Sciatic nerve (tissue), 2 donors: ENCODE measurements at regions not wholly inside any gene's neighbourhood (a gene's known extent, or its start where the extent isn't known, plus 50 kb on each side); places are given as distances from the start of the nearest gene placed in this dataset.
"Not testable (repeated sequence)": the region's sequence is repeated elsewhere in the genome, so short reads cannot be mapped to it uniquely, and the experiment has no call there.

ENCODE experiments used
- ATAC-seq: fragments of 200-7000 bp; cut with Tn5 transposase; one replicate; pipeline ENCODE4 v1.9.1; 2020; ENCODE audit warnings: mild to moderate bottlenecking, moderate library complexity
- DNase-seq: peaks from one replicate; pipeline ENCODE4 v3.0.0-alpha.2; 2020; ENCODE audit warnings: low spot score
- intact Hi-C: fragments of 100-400 bp; cut with DNase I; formaldehyde crosslinking; loops from one replicate; pipeline ENCODE4 v1.14.2; 2022
- donor health status: DM: no; HTN: no; CAD: no.
- donor health status: DM: no; HTN: no; CAD: no.

GRCh38 chr1:212155219-212155618 is 119.7 kb downstream of the DTL start:
- ATAC-seq: no peak
- intact Hi-C loops: no loop called here

GRCh38 chr1:212157252-212157651 is 121.7 kb downstream of the DTL start:
- intact Hi-C loops: no loop called here
- DNase-seq (no peak), ATAC-seq (no peak)

More at GRCh38 chr1:212155219-212155618, 119.7 kb downstream of the DTL start:
- no peak for DNase-seq

GRCh38 chr1:212158912-212159796 is 123.6 kb downstream of the DTL start:
- intact Hi-C loops: no loop called here
- DNase-seq (no peak), ATAC-seq (no peak)

GRCh38 chr1:212161231-212161781 is 123.9 kb upstream of the PPP2R5A start:
- ATAC-seq: no peak
- DNase-seq: no peak
- intact Hi-C loops: no loop called here

- intact Hi-C loops: no loop called here
- DNase-seq (no peak), ATAC-seq (peak; percentile 46)
These were observed 122.6 kb upstream of the PPP2R5A start for GRCh38 chr1:212162635-212163034.

GRCh38 chr1:212164095-212164872 is 120.9 kb upstream of the PPP2R5A start:
- DNase-seq (no peak), ATAC-seq (no peak)
- intact Hi-C loops: no loop called here

- DNase-seq: no peak
- intact Hi-C loops: no loop called here
- no peak for ATAC-seq
These were observed 119.0 kb upstream of the PPP2R5A start for GRCh38 chr1:212166244-212166643.

- ATAC-seq (peak; percentile 44), DNase-seq (no peak)
- intact Hi-C loops: no loop called here
These were observed 118.6 kb upstream of the PPP2R5A start for GRCh38 chr1:212166644-212167043.

- ATAC-seq (peak; percentile 90), DNase-seq (no peak)
- intact Hi-C loops: no loop called here
These were observed 118.1 kb upstream of the PPP2R5A start for GRCh38 chr1:212167098-212167497.

GRCh38 chr1:212173567-212173966 is 111.6 kb upstream of the PPP2R5A start:
- intact Hi-C loops: no loop called here
- DNase-seq: no peak
- ATAC-seq: no peak

GRCh38 chr1:212174295-212174694 is 110.9 kb upstream of the PPP2R5A start:
- DNase-seq, intact Hi-C loops, ATAC-seq: not testable (repeated sequence)

GRCh38 chr1:212177542-212177941 is 107.7 kb upstream of the PPP2R5A start:
- intact Hi-C loops: no loop called here
- ATAC-seq (no peak), DNase-seq (no peak)

- intact Hi-C loops: no loop called here
- no peak for ATAC-seq
- no peak for DNase-seq
These were observed 106.4 kb upstream of the PPP2R5A start for GRCh38 chr1:212178851-212179250.

GRCh38 chr1:212179394-212180076 is 105.7 kb upstream of the PPP2R5A start:
- ATAC-seq: no peak
- no peak for DNase-seq
- intact Hi-C loops: no loop called here

GRCh38 chr1:212181015-212181882 is 104.0 kb upstream of the PPP2R5A start:
- ATAC-seq (no peak), DNase-seq (no peak)
- intact Hi-C loops: no loop called here

- DNase-seq (no peak), ATAC-seq (no peak)
- intact Hi-C loops: no loop called here
These were observed 103.0 kb upstream of the PPP2R5A start for GRCh38 chr1:212182171-212182570.

GRCh38 chr1:212182579-212182978 is 102.6 kb upstream of the PPP2R5A start:
- no peak for DNase-seq
- ATAC-seq: no peak
- intact Hi-C loops: no loop called here

GRCh38 chr1:212186427-212187207 is 98.6 kb upstream of the PPP2R5A start:
- ATAC-seq (peak; percentile 34), DNase-seq (no peak)
- intact Hi-C loops: no loop called here
